ENCODE measurements at regions not wholly inside any gene's neighbourhood (a gene's known extent, or its start where the extent isn't known, plus 50 kb on each side); places are given as distances from the start of the nearest gene placed in this dataset.

- TF ChIP-seq CTCF (IDR thresholded peaks at IDR 0.05) = no peak
- intact Hi-C loops (cut with DNase I) = no loop called here
- Histone ChIP-seq H3K36me3 (ENCODE audit: insufficient read depth in 1 of 2, low read depth in 1 of 2) (no peaks in the 10 kb centered on the region), H3K4me3 (no peak overlapping the region), H3K4me1 (no peaks in the 10 kb centered on the region), H3K27me3 (ENCODE audit: insufficient read depth in 3 of 3, low read length in 2 of 3) (peaks cover 0 to 14% (median 4%) of the 10 kb centered on the region in 3 donors), H3K9me3 (no peaks in the 10 kb centered on the region), H3K27ac (no peak overlapping the region)
- no peak for ATAC-seq
- WGBS, 3 donors = 66 to 74% (median 72%) methylated on average over 19 of the region's 19 CpGs
- DNase-seq = no peak
Observed at GRCh38 chr10:2908851-2909630, 158.3 kb upstream of the PFKP start.

- no peak overlapping the region for H3K4me3 ChIP-seq
- H3K27ac ChIP-seq = no peak overlapping the region
- no peaks in the 10 kb centered on the region for H3K9me3 ChIP-seq
- no peak for TF ChIP-seq CTCF (IDR thresholded peaks at IDR 0.05)
- H3K4me1 ChIP-seq = no peaks in the 10 kb centered on the region
- H3K27me3 ChIP-seq (ENCODE audit: insufficient read depth in 3 of 3, low read length in 2 of 3) = peaks cover 0 to 18% (median 4%) of the 10 kb centered on the region in 3 donors
- DNase-seq (no peak), ATAC-seq (no peak)
- 79 to 89% (median 84%) methylated on average over 2 of the region's 2 CpGs for WGBS, 3 donors
- intact Hi-C loops (cut with DNase I) = no loop called here
- no peaks in the 10 kb centered on the region for H3K36me3 ChIP-seq (ENCODE audit: insufficient read depth in 1 of 2, low read depth in 1 of 2)
Observed at GRCh38 chr10:2906974-2907373, 160.4 kb upstream of the PFKP start.

- DNase-seq (no peak), ATAC-seq (no peak)
- Histone ChIP-seq H3K27ac (no peak overlapping the region), H3K27me3 (ENCODE audit: insufficient read depth in 3 of 3, low read length in 2 of 3) (peaks cover 0 to 18% (median 4%) of the 10 kb centered on the region in 3 donors), H3K4me3 (no peak overlapping the region), H3K4me1 (no peaks in the 10 kb centered on the region), H3K36me3 (ENCODE audit: insufficient read depth in 1 of 2, low read depth in 1 of 2) (no peaks in the 10 kb centered on the region), H3K9me3 (no peaks in the 10 kb centered on the region)
- 38 to 51% (median 48%) methylated on average over 9 of the region's 9 CpGs for WGBS, 3 donors
- TF ChIP-seq CTCF (IDR thresholded peaks at IDR 0.05) = no peak
- intact Hi-C loops (cut with DNase I) = no loop called here
Observed at GRCh38 chr10:2905851-2906250, 161.5 kb upstream of the PFKP start.

GRCh38 chr10:2900530-2900929, 166.8 kb upstream of the PFKP start:
- no peaks in the 10 kb centered on the region for H3K36me3 ChIP-seq (ENCODE audit: insufficient read depth in 1 of 2, low read depth in 1 of 2)
- intact Hi-C loops (cut with DNase I) = no loop called here
- H3K27me3 ChIP-seq (ENCODE audit: insufficient read depth in 3 of 3, low read length in 2 of 3) = peaks cover 0 to 10% (median 2%) of the 10 kb centered on the region in 3 donors
- TF ChIP-seq CTCF (IDR thresholded peaks at IDR 0.05) = no peak
- 71 to 82% (median 76%) methylated on average over 6 of the region's 6 CpGs for WGBS, 3 donors
- H3K27ac ChIP-seq = no peak overlapping the region
- no peak overlapping the region for H3K4me3 ChIP-seq
- no peak for DNase-seq
- no peaks in the 10 kb centered on the region for H3K9me3 ChIP-seq
- H3K4me1 ChIP-seq = no peaks in the 10 kb centered on the region
- no peak for ATAC-seq
